GM12878 (cell line): ENCODE measurements at regions not wholly inside any gene's neighbourhood (a gene's known extent, or its start where the extent isn't known, plus 50 kb on each side); places are given as distances from the start of the nearest gene placed in this dataset.

Experiments
- ATAC-seq: fragments of 200-7000 bp; cut with Tn5 transposase; 3 replicates; pipeline ENCODE4 v1.9.1; 2020; ENCODE audit warnings: mild to moderate bottlenecking, moderate library complexity
- BruUV-seq: library from RNA; stranded (reverse); fragments of 400-500 nt; replicated peaks from 2 replicates; lab custom pipeline; 2021; lab: Mats Ljungman, UMichigan
- CTCF ChIA-PET: fragments of 300-600 bp; sonication (Branson Sonifier 250); formaldehyde crosslinking; extraction: SDS; loops from one replicate; lab custom pipeline; 2021; ENCODE audit warnings: inconsistent platforms; lab: Yijun Ruan, JAX
- POLR2A ChIA-PET: fragments of 350-600 bp; formaldehyde crosslinking; extraction: SDS; loops from one replicate; lab custom pipeline; 2021; ENCODE audit warnings: inconsistent platforms; lab: Charles Lee
- RAD21 ChIA-PET: fragments of 300-600 bp; sonication (Branson Sonifier 250); formaldehyde crosslinking; loops from one replicate; lab custom pipeline; 2023; ENCODE audit warnings: antibody characterized with exemption; ENCODE audit not compliant: unreplicated experiment; lab: Charles Lee
- SMC1A ChIA-PET: fragments of 300-600 bp; sonication (Branson Sonifier 250); formaldehyde crosslinking; loops from one replicate; lab custom pipeline; 2023; ENCODE audit not compliant: unreplicated experiment, uncharacterized antibody; lab: Charles Lee
- DNase-seq: peaks from one replicate; pipeline ENCODE4 v3.0.0-alpha.2; 2011; ENCODE audit warnings: low read depth, low spot score
- FAIRE-seq: peaks from 3 replicates; lab custom pipeline; 2011; peaks lifted over from hg19 to GRCh38; lab: Jason Lieb, UNC
- H2AFZ ChIP-seq: 2 replicates; pipeline ENCODE4 v1.6.0; 2011; ENCODE audit warnings: low read depth, low read length, control low read depth; ENCODE audit not compliant: control insufficient read depth
- H3K27ac ChIP-seq: 2 replicates; pipeline ENCODE4 v1.5.1; 2011; ENCODE audit warnings: control low read depth; ENCODE audit not compliant: control insufficient read depth, insufficient read depth
- H3K27me3 ChIP-seq, 2 experiments: replicated peaks in 1 of 2; 2 replicates each; pipeline versions ENCODE4 v1.6.0 to v1.6.1; 2011; ENCODE audit warnings: low read length in 1 of 2; ENCODE audit not compliant: control insufficient read depth in 2 of 2, insufficient read depth in 2 of 2
- H3K36me3 ChIP-seq, 2 experiments: 2 replicates each; pipeline ENCODE4 v1.5.1; 2011; ENCODE audit warnings: low read length in 1 of 2; ENCODE audit not compliant: control insufficient read depth in 2 of 2, insufficient read depth in 2 of 2
- H3K4me1 ChIP-seq: 2 replicates; pipeline ENCODE4 v1.6.1; 2011; ENCODE audit warnings: mild to moderate bottlenecking, low read length, moderate library complexity, mixed read lengths; ENCODE audit not compliant: control insufficient read depth, insufficient read depth
- H3K4me2 ChIP-seq: 2 replicates; pipeline ENCODE4 v1.6.0; 2011; ENCODE audit warnings: control low read depth; ENCODE audit not compliant: control insufficient read depth, insufficient read depth
- H3K4me3 ChIP-seq: fragments of 200-600 bp; sonication (generic); 2 replicates; pipeline ENCODE4 v1.5.1; 2016
- H3K79me2 ChIP-seq: 2 replicates; pipeline ENCODE4 v1.6.0; 2011; ENCODE audit warnings: low read length; ENCODE audit not compliant: control insufficient read depth, insufficient read depth
- H3K9ac ChIP-seq: 2 replicates; pipeline ENCODE4 v1.8.0; 2011; ENCODE audit warnings: low read length, control low read depth, mixed read lengths; ENCODE audit not compliant: control insufficient read depth, insufficient read depth
- H3K9me3 ChIP-seq: replicated peaks from 3 replicates; pipeline ENCODE4 v1.5.1; 2011; ENCODE audit warnings: mild to moderate bottlenecking, low read length; ENCODE audit not compliant: control insufficient read depth, insufficient read depth
- H4K20me1 ChIP-seq: 2 replicates; pipeline ENCODE4 v1.6.0; 2011; ENCODE audit not compliant: control insufficient read depth, insufficient read depth
- BACH1 ChIP-seq: fragments of 450-650 bp; IDR thresholded peaks from 2 replicates; pipeline ENCODE4 v1.6.1; 2017; ENCODE audit warnings: mild to moderate bottlenecking, borderline replicate concordance
- BCL11A ChIP-seq: IDR thresholded peaks from 2 replicates; pipeline ENCODE4 v1.6.1; 2011; ENCODE audit warnings: low read depth, low read length
- BHLHE40 ChIP-seq, 2 experiments: fragments of 450-650 bp in 1 of 2; IDR thresholded peaks; 2 replicates each; pipeline ENCODE4 v1.6.1; 2011 to 2017; ENCODE audit warnings: low read depth in 2 of 2, borderline replicate concordance in 1 of 2, improper control_type of control experiment in 1 of 2, low read length in 1 of 2, mild to moderate bottlenecking in 1 of 2
- CBFB ChIP-seq: IDR thresholded peaks from 2 replicates; pipeline ENCODE4 v1.6.1; 2016; ENCODE audit warnings: antibody characterized with exemption, low read depth
- CBX3 ChIP-seq: fragments of 200-600 bp; sonication (generic); IDR thresholded peaks from 2 replicates; pipeline ENCODE4 v1.6.1; 2016; ENCODE audit warnings: low read depth, borderline replicate concordance
- CBX5 ChIP-seq: sonication (generic); IDR thresholded peaks from 2 replicates; pipeline ENCODE4 v1.6.1; 2016; ENCODE audit warnings: low read depth, moderate library complexity, mild to moderate bottlenecking, inconsistent platforms
- IKZF2 ChIP-seq, 2 experiments: fragments of 450-650 bp; IDR thresholded peaks; 2 replicates each; pipeline ENCODE4 v1.6.1; 2017; ENCODE audit warnings: mild to moderate bottlenecking in 2 of 2, moderate library complexity in 2 of 2
- MXI1 ChIP-seq: fragments of 150-350 bp; IDR thresholded peaks from 2 replicates; pipeline ENCODE4 v1.6.1; 2011; ENCODE audit warnings: low read depth, mild to moderate bottlenecking, inconsistent platforms, low read length, improper control_type of control experiment
- MYB ChIP-seq: fragments of 150-350 bp; IDR thresholded peaks from 2 replicates; pipeline ENCODE4 v1.6.1; 2014; ENCODE audit warnings: mild to moderate bottlenecking, low read depth, low read length, borderline replicate concordance
- NR2C2 ChIP-seq: IDR thresholded peaks from 2 replicates; pipeline ENCODE4 v1.6.1; 2011; ENCODE audit warnings: borderline replicate concordance, low read depth; ENCODE audit not compliant: control insufficient read depth, insufficient read length
- PRDM15 ChIP-seq: fragments of 450-650 bp; formaldehyde crosslinking; IDR thresholded peaks from 2 replicates; pipeline ENCODE4 v1.4.0; 2020; ENCODE audit warnings: mild to moderate bottlenecking, moderate library complexity
- SPI1 ChIP-seq: IDR thresholded peaks from 2 replicates; pipeline ENCODE4 v1.6.1; 2011; ENCODE audit warnings: low read depth, mild to moderate bottlenecking, low read length, moderate library complexity, borderline replicate concordance; ENCODE audit not compliant: insufficient read depth
- TBL1XR1 ChIP-seq: IDR thresholded peaks from 2 replicates; pipeline ENCODE4 v1.6.1; 2012; ENCODE audit warnings: low read depth, low read length, improper control_type of control experiment
- TCF3 ChIP-seq: IDR thresholded peaks from 2 replicates; pipeline ENCODE4 v1.6.1; 2012; ENCODE audit warnings: low read depth, mild to moderate bottlenecking, low read length, borderline replicate concordance; ENCODE audit not compliant: insufficient read depth
- YY1 ChIP-seq: IDR thresholded peaks from 2 replicates; pipeline ENCODE4 v1.6.1; 2011; ENCODE audit warnings: low read depth, mild to moderate bottlenecking, low read length
- WGBS: methylation state at CpG from one replicate; pipeline ENCODE4 v1.1.6; 2016; ENCODE audit warnings: low lambda C conversion rate; ENCODE audit not compliant: insufficient replicate concordance, insufficient coverage; ENCODE audit errors: missing lambda C conversion rate; 5-methylcytosine and 5-hydroxymethylcytosine counted together
- in situ Hi-C: fragments of 300-500 bp; cut with MboI; formaldehyde crosslinking; loops from 9 replicates; pipeline ENCODE4 v1.14.3; 2018; ENCODE audit warnings: mixed read lengths
- intact Hi-C: fragments of 100-400 bp; cut with micrococcal nuclease; formaldehyde crosslinking; loops from one replicate; pipeline ENCODE4 v1.14.2; 2022; ENCODE audit not compliant: unreplicated experiment

DNA sequence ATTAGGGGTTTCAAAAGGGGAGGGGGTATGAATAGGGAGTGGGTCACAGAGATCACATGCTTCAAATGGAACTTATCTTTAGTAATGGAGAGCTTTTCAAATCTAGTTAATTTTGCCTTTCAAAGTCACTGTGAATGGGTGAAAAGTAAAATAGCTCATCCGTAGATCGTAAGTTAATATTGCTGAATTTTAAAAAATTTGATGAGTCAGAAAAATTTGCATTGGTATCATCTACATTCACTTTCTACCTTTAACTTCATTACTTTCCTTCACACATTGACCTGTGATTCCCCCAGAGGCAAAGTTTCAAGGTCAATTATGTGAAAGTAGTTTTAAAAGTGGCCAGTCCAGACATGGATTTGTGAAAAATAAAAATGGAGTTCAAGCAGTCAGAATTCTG is 139.0 kb upstream of the SLC35B3 start:
- TF ChIP-seq IKZF2 (IDR thresholded peaks at IDR 0.05): no peak
- ChIA-PET RAD21 (no interaction called here), SMC1A (no interaction called here), POLR2A (no interaction called here), CTCF (interaction anchor here (0.9 kb wide), 1 partner anchor 23 kb away, joined by 3 read pairs; no protein-coding TSS in a partner anchor)
- no peaks in the 10 kb centered on the region for H3K79me2 ChIP-seq
- WGBS: 94% methylated on average over 2 of the region's 2 CpGs
- H3K9ac ChIP-seq: no peak overlapping the region
- no peak overlapping the region for H3K27ac ChIP-seq
- FAIRE-seq: no peak
- H4K20me1 ChIP-seq: no peaks in the 10 kb centered on the region
- no peak for DNase-seq
- no peaks in the 10 kb centered on the region for H3K9me3 ChIP-seq
- no peaks in the 10 kb centered on the region for H3K4me1 ChIP-seq
- no TSS peak for BruUV-seq
- in situ Hi-C loops (no loop called here), intact Hi-C loops (no loop called here)
- no peak for ATAC-seq
- no peak overlapping the region for H2AFZ ChIP-seq
- no peaks in the 10 kb centered on the region for H3K36me3 ChIP-seq
- H3K4me2 ChIP-seq: no peak overlapping the region
- no peak overlapping the region for H3K4me3 ChIP-seq
- no peaks in the 10 kb centered on the region for H3K27me3 ChIP-seq

- H3K27me3 ChIP-seq: no peaks in the 10 kb centered on the region
- ChIA-PET SMC1A (interaction anchor here (1.2 kb wide), 1 partner anchor 13 kb away, joined by 3 read pairs; no protein-coding TSS in a partner anchor), RAD21 (no interaction called here), POLR2A (no interaction called here), CTCF (no interaction called here)
- H3K79me2 ChIP-seq: no peaks in the 10 kb centered on the region
- DNase-seq: no peak
- H2AFZ ChIP-seq: no peak overlapping the region
- intact Hi-C loops: no loop called here
- BruUV-seq: no TSS peak
- no peak overlapping the region for H3K4me2 ChIP-seq
- H3K4me1 ChIP-seq: no peaks in the 10 kb centered on the region
- H3K9me3 ChIP-seq: no peaks in the 10 kb centered on the region
- no peak overlapping the region for H3K4me3 ChIP-seq
- H4K20me1 ChIP-seq: no peaks in the 10 kb centered on the region
- no peak for ATAC-seq
- in situ Hi-C loops: no loop called here
- H3K9ac ChIP-seq: no peak overlapping the region
- 15% methylated on average over 6 of the region's 6 CpGs for WGBS
- H3K36me3 ChIP-seq: no peaks in the 10 kb centered on the region
- no peak for FAIRE-seq
- H3K27ac ChIP-seq: no peak overlapping the region
- TF ChIP-seq CBX3 (no peak), CBX5 (no peak), MYB (no peak), IKZF2 (IDR thresholded peaks at IDR 0.05) (no peak), NR2C2 (no peak), BHLHE40 (IDR thresholded peaks at IDR 0.05; ENCODE audit: borderline replicate concordance in 1 of 2, low read depth in 2 of 2, low read length in 1 of 2) (no peak), CBFB (no peak), PRDM15 (CRISPR knock-in tag) (no peak), TBL1XR1 (no peak), TCF3 (no peak), MXI1 (no peak), YY1 (no peak), SPI1 (no peak), BACH1 (no peak), BCL11A (no peak)
Observed at GRCh38 chr6:8570256-8570920, 135.0 kb upstream of the SLC35B3 start.
